A673 (cell line): ENCODE measurements at regions not wholly inside any gene's neighbourhood (a gene's known extent, or its start where the extent isn't known, plus 50 kb on each side); places are given as distances from the start of the nearest gene placed in this dataset.

Source experiments
- BruUV-seq: library from RNA; stranded (reverse); fragments of 400-500 nt; replicated peaks from 2 replicates; lab custom pipeline; 2021; lab: Mats Ljungman, UMichigan
- CTCF ChIA-PET: fragments of 300-600 bp; sonication (Branson Sonifier 250); formaldehyde crosslinking; loops from one replicate; lab custom pipeline; 2022; ENCODE audit warnings: antibody characterized with exemption; lab: Charles Lee
- POLR2A ChIA-PET: fragments of 300-600 bp; sonication (Branson Sonifier 250); formaldehyde crosslinking; loops from one replicate; lab custom pipeline; 2022; ENCODE audit warnings: antibody characterized with exemption; ENCODE audit not compliant: low non-redundant PET; lab: Charles Lee
- DNase-seq: peaks from one replicate; pipeline ENCODE4 v3.0.0-alpha.2; 2015; ENCODE audit warnings: low spot score
- H3K27ac ChIP-seq: fragments of 200-600 bp; sonication (generic); 2 replicates; pipeline ENCODE4 v1.5.1; 2016; ENCODE audit warnings: mixed run types, low read depth, mild to moderate bottlenecking, mixed read lengths, antibody characterized with exemption, low read length; ENCODE audit not compliant: poor library complexity, severe bottlenecking
- H3K27me3 ChIP-seq: fragments of 200-600 bp; sonication (generic); replicated peaks from 2 replicates; pipeline ENCODE4 v1.6.1; 2017; ENCODE audit warnings: mixed run types, low read depth, mild to moderate bottlenecking, mixed read lengths, antibody characterized with exemption, low read length; ENCODE audit not compliant: insufficient read depth, poor library complexity
- H3K36me3 ChIP-seq: fragments of 200-600 bp; sonication (generic); 2 replicates; pipeline ENCODE4 v1.6.1; 2016; ENCODE audit warnings: mixed run types, mild to moderate bottlenecking, mixed read lengths, antibody characterized with exemption, low read length; ENCODE audit not compliant: insufficient read depth, poor library complexity, severe bottlenecking
- H3K4me1 ChIP-seq: fragments of 200-600 bp; sonication (generic); 2 replicates; pipeline ENCODE4 v1.6.1; 2017; ENCODE audit warnings: mixed run types, mild to moderate bottlenecking, mixed read lengths, antibody characterized with exemption, low read length; ENCODE audit not compliant: insufficient read depth, poor library complexity, severe bottlenecking
- H3K4me3 ChIP-seq: fragments of 200-600 bp; sonication (generic); 2 replicates; pipeline ENCODE4 v1.5.1; 2016; ENCODE audit warnings: low read depth, mixed run types, mild to moderate bottlenecking, mixed read lengths, low read length; ENCODE audit not compliant: poor library complexity, severe bottlenecking
- H3K9me3 ChIP-seq: fragments of 200-600 bp; sonication (generic); 2 replicates; pipeline ENCODE4 v1.6.1; 2016; ENCODE audit warnings: mixed run types, low read depth, mild to moderate bottlenecking, mixed read lengths, antibody characterized with exemption, low read length; ENCODE audit not compliant: poor library complexity, severe bottlenecking
- CTCF ChIP-seq: fragments of 300-800, 200-600 bp; sonication (generic); conservative IDR thresholded peaks from 2 replicates; pipeline ENCODE4 v1.5.1; 2017; ENCODE audit warnings: low read depth, mild to moderate bottlenecking, antibody characterized with exemption, low read length, moderate library complexity, mixed read lengths
- EZH2 ChIP-seq: fragments of 200-600 bp; sonication (generic); IDR thresholded peaks from 2 replicates; pipeline ENCODE4 v1.6.1; 2017; ENCODE audit warnings: borderline replicate concordance, low read depth, mild to moderate bottlenecking, mixed read lengths, antibody characterized with exemption, low read length; ENCODE audit not compliant: poor library complexity, severe bottlenecking
- intact Hi-C: fragments of 100-400 bp; cut with micrococcal nuclease; formaldehyde crosslinking; loops from one replicate; pipeline ENCODE4 v1.10.0; 2022; ENCODE audit not compliant: unreplicated experiment

- intact Hi-C loops, result no loop called here
- H3K36me3 ChIP-seq, result no peaks in the 10 kb centered on the region
- no TSS peak for BruUV-seq
- ChIA-PET CTCF (no interaction called here), POLR2A (no interaction called here)
- H3K9me3 ChIP-seq, result no peaks in the 10 kb centered on the region
- TF ChIP-seq CTCF (no peak), EZH2 (no peak)
- H3K4me1 ChIP-seq, result no peaks in the 10 kb centered on the region
- no peak overlapping the region for H3K27ac ChIP-seq
- H3K27me3 ChIP-seq, result no peaks in the 10 kb centered on the region
- H3K4me3 ChIP-seq, result no peak overlapping the region
- no peak for DNase-seq
Observed at GRCh38 chr4:89610236-89610635, 226.7 kb downstream of the SNCA start.

GRCh38 chr4:89609756-89610155 is 227.2 kb downstream of the SNCA start:
- TF ChIP-seq EZH2, result no peak
- TF ChIP-seq CTCF, result no peak
- no TSS peak for BruUV-seq
- H3K27me3 ChIP-seq, result no peaks in the 10 kb centered on the region
- H3K36me3 ChIP-seq, result no peaks in the 10 kb centered on the region
- intact Hi-C loops, result no loop called here
- H3K9me3 ChIP-seq, result no peaks in the 10 kb centered on the region
- H3K4me3 ChIP-seq, result no peak overlapping the region
- no peak overlapping the region for H3K27ac ChIP-seq
- CTCF ChIA-PET, result no interaction called here
- H3K4me1 ChIP-seq, result no peaks in the 10 kb centered on the region
- POLR2A ChIA-PET, result no interaction called here
- DNase-seq, result no peak

GRCh38 chr4:89604951-89605350 is 232.0 kb downstream of the SNCA start:
- Histone ChIP-seq H3K36me3 (no peaks in the 10 kb centered on the region), H3K9me3 (no peaks in the 10 kb centered on the region), H3K4me1 (no peaks in the 10 kb centered on the region), H3K27ac (no peak overlapping the region), H3K27me3 (no peaks in the 10 kb centered on the region), H3K4me3 (no peak overlapping the region)
- TF ChIP-seq EZH2 (no peak), CTCF (no peak)
- no peak for DNase-seq
- intact Hi-C loops, result no loop called here
- no TSS peak for BruUV-seq
- POLR2A ChIA-PET, result no interaction called here
- CTCF ChIA-PET, result no interaction called here
